AG04450 (cell line): ENCODE measurements at regions not wholly inside any gene's neighbourhood (a gene's known extent, or its start where the extent isn't known, plus 50 kb on each side); places are given as distances from the start of the nearest gene placed in this dataset.

Experiments used
- CTCF ChIA-PET: fragments of 300-600, 350-600 bp; formaldehyde crosslinking; extraction: SDS; loops from one replicate; lab custom pipeline; 2022; ENCODE audit warnings: antibody characterized with exemption, inconsistent platforms; lab: Charles Lee
- POLR2A ChIA-PET: fragments of 350-600 bp; formaldehyde crosslinking; extraction: SDS; loops from one replicate; lab custom pipeline; 2021; ENCODE audit warnings: antibody characterized with exemption, inconsistent platforms; lab: Yijun Ruan, JAX
- DNase-seq: peaks from one replicate; pipeline ENCODE4 v3.0.0-alpha.2; 2011; ENCODE audit warnings: low read depth, low spot score
- H3K27ac ChIP-seq: one replicate; pipeline ENCODE4 v1.5.1; 2012; ENCODE audit warnings: low read depth, low read length, control low read depth
- H3K27me3 ChIP-seq: one replicate; pipeline ENCODE4 v1.6.0; 2012; ENCODE audit warnings: low read length; ENCODE audit not compliant: control insufficient read depth, insufficient read depth
- H3K4me3 ChIP-seq: 2 replicates; pipeline ENCODE4 v1.5.1; 2011; ENCODE audit warnings: mild to moderate bottlenecking, low read depth, low read length, control low read depth
- H3K9me3 ChIP-seq: 2 replicates; pipeline ENCODE4 v1.5.1; 2012; ENCODE audit warnings: low read length; ENCODE audit not compliant: control insufficient read depth, insufficient read depth
- TF ChIP-seq, protein P1 (sequence below): IDR thresholded peaks from 2 replicates; pipeline ENCODE4 v1.5.1; 2011; ENCODE audit warnings: low read depth, low read length, control low read depth, inconsistent platforms

DNA sequence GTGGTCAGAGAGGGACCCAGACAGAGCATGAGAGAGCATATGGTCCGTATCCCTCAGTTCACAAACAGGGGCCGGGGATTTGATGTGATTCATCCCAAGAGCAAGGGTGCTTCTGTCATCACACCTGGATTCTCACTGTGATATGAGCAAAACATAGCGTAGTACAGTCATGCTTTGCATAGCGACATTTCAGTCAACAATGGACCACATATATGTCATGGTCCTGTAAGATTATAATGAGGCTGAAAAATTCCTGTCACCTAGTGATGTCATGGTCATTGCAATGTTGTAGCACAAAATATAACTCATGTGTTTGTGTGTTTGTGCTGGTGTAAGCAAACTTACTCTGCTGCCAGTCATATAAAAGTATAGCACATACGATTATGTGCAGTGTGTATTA is 207.4 kb upstream of the CDH13 start:
- POLR2A ChIA-PET = no interaction called here
- no peak for DNase-seq
- H3K9me3 ChIP-seq = no peaks in the 10 kb centered on the region

DNA sequence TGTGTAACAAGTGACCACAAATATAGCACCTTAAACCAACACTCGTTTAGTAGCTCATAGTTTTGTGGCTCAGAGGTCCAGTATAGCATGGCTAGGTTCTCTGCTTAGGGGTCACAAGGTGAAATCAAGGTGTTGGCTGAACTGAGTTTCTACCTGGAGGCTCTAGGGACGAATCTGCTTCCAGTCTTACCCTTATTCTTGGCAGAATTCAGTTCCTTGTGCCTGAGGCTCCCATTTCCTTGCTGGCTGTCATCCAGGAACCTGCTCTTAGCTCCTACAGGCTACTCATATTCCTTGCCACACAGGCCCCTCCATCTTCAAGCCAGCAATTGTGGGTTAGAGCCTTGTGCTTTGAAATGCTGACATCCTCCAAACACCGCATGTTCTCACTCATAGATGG is 212.3 kb upstream of the CDH13 start:
- ChIA-PET POLR2A (interaction anchor here (0.6 kb wide), 1 partner anchor 914 kb away, joined by 3 read pairs; no protein-coding TSS in a partner anchor), CTCF (interaction anchor here (1.3 kb wide), 1 partner anchor 43 kb away, joined by 3 read pairs; no protein-coding TSS in a partner anchor)
- TF ChIP-seq, protein P1, sequence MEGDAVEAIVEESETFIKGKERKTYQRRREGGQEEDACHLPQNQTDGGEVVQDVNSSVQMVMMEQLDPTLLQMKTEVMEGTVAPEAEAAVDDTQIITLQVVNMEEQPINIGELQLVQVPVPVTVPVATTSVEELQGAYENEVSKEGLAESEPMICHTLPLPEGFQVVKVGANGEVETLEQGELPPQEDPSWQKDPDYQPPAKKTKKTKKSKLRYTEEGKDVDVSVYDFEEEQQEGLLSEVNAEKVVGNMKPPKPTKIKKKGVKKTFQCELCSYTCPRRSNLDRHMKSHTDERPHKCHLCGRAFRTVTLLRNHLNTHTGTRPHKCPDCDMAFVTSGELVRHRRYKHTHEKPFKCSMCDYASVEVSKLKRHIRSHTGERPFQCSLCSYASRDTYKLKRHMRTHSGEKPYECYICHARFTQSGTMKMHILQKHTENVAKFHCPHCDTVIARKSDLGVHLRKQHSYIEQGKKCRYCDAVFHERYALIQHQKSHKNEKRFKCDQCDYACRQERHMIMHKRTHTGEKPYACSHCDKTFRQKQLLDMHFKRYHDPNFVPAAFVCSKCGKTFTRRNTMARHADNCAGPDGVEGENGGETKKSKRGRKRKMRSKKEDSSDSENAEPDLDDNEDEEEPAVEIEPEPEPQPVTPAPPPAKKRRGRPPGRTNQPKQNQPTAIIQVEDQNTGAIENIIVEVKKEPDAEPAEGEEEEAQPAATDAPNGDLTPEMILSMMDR = no peak
- no peak for DNase-seq
- H3K27ac ChIP-seq = no peak overlapping the region
- no peaks in the 10 kb centered on the region for H3K9me3 ChIP-seq
- H3K4me3 ChIP-seq = no peak overlapping the region
- H3K27me3 ChIP-seq = no peaks in the 10 kb centered on the region

More for the DNA sequence above, 207.4 kb upstream of the CDH13 start:
- no peak overlapping the region for H3K4me3 ChIP-seq
- H3K27ac ChIP-seq = no peak overlapping the region
- no peaks in the 10 kb centered on the region for H3K27me3 ChIP-seq
- TF ChIP-seq, protein P1 = no peak
- CTCF ChIA-PET = interaction anchor here (0.9 kb wide), 1 partner anchor 38 kb away, joined by 3 read pairs; no protein-coding TSS in a partner anchor

DNA sequence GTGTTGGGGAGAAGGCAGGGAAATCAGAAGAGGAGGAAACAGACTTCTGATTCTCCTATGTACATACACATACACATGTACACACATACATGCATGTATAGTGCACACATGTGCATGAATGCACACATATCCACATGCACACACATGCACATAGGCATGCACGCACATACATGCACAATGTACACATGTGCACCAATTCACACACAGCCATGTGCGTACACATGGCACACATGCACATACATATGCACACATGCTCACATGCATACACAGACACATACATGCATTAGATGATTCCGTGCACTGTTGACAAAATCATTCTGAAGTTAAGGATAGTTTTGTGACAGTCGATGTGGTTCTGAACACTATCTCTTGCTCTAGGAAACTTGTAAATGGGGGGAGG is 214.0 kb upstream of the CDH13 start:
- POLR2A ChIA-PET = no interaction called here
- CTCF ChIA-PET = no interaction called here
- no peak for DNase-seq
- H3K27ac ChIP-seq = no peak overlapping the region
- H3K4me3 ChIP-seq = no peak overlapping the region
- no peaks in the 10 kb centered on the region for H3K27me3 ChIP-seq
- no peaks in the 10 kb centered on the region for H3K9me3 ChIP-seq
- TF ChIP-seq, protein P1 = no peak

DNA sequence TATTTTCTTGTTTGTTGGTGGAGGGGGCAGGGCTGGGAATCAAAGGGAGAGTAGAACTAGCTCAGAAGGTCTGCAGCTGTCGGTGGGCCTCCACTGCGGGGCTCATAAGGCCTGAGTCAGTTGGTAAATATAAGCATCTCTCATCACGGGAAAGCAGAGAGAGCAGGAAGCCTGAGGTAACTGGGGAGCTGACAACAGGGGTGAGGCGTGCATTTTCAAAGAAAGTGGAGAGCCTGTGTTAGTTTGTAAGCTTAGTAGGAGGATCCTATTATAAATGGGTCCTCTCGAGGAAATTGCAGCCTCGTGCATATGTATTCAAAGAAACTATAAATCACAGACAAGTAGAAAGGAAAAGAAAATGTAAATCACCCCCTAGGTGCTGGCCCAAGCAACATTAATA is 221.0 kb upstream of the CDH13 start:
- DNase-seq = no peak
- H3K27me3 ChIP-seq = no peaks in the 10 kb centered on the region
- CTCF ChIA-PET = no interaction called here
- POLR2A ChIA-PET = no interaction called here
- H3K4me3 ChIP-seq = no peak overlapping the region
- H3K9me3 ChIP-seq = no peaks in the 10 kb centered on the region
- TF ChIP-seq, protein P1 = no peak
- H3K27ac ChIP-seq = no peak overlapping the region

DNA sequence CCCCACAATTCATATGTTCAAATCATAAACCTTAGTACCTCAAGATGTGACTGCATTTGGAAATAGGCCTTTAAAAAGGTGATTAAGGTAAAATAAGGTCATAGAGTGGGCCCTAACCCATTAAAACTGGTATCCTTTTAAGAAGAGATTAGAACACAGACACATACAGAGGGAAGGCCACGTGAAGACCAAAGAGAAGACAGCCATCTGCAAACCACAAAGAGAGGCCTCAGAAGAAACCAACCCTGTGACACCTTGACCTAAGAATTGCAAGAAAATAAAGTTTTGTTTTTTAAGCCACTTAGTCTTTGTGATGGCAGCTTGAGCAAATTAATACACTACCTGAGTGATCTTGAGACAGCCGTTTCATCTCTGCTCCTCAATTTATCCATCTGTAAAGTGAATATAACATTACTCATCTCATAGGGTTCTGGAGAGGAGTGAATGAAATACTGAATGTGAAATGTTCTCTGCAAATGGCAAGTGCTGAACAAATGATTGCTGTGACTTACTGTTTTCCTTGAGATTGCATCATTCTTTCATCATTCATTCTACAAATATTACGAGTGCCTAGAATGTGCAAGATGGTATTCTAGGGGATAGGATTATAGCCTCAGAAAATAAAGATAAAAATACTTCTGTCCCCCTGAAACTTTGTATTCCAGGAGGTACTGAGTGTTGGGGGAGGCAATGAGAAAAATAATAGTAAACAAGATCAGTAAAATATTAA is 222.0 kb upstream of the CDH13 start:
- no peak overlapping the region for H3K4me3 ChIP-seq
- TF ChIP-seq, protein P1 = no peak
- no peak overlapping the region for H3K27ac ChIP-seq
- H3K27me3 ChIP-seq = no peaks in the 10 kb centered on the region
- CTCF ChIA-PET = no interaction called here
- POLR2A ChIA-PET = no interaction called here
- DNase-seq = no peak
- no peaks in the 10 kb centered on the region for H3K9me3 ChIP-seq
